ENCODE measurements at regions not wholly inside any gene's neighbourhood (a gene's known extent, or its start where the extent isn't known, plus 50 kb on each side); places are given as distances from the start of the nearest gene placed in this dataset.

DNA sequence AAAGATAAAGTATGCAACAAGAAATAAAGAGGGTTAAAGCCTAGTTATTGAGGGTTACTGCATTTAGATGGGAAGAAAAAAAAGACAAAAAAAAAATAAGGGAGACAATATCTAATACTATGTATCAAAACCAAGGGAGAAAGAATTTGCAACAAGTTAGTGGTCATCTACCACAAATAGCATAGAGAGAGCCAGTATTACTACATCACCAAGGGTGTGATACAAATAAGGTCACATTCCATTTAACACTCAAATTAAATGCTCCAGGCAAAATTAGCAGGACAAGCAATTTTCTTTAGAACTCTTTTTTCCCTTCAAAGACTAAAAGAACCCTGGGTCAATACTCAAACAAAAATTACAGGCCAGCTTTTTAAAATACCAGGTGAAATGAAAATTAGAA is 115.1 kb upstream of the GULP1 start:
- TF ChIP-seq, protein P1, sequence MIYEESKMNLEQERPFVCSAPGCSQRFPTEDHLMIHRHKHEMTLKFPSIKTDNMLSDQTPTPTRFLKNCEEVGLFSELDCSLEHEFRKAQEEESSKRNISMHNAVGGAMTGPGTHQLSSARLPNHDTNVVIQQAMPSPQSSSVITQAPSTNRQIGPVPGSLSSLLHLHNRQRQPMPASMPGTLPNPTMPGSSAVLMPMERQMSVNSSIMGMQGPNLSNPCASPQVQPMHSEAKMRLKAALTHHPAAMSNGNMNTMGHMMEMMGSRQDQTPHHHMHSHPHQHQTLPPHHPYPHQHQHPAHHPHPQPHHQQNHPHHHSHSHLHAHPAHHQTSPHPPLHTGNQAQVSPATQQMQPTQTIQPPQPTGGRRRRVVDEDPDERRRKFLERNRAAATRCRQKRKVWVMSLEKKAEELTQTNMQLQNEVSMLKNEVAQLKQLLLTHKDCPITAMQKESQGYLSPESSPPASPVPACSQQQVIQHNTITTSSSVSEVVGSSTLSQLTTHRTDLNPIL (CRISPR knock-in tag; IDR thresholded peaks at IDR 0.05; ENCODE audit: low read depth): no peak
- no peak for TF ChIP-seq SNAI2 (CRISPR knock-in tag; IDR thresholded peaks at IDR 0.05)
- no peak for TF ChIP-seq BACH2 (CRISPR knock-in tag; IDR thresholded peaks at IDR 0.05; ENCODE audit: borderline replicate concordance)
- TF ChIP-seq TCF4 (CRISPR knock-in tag; IDR thresholded peaks at IDR 0.05; ENCODE audit: borderline replicate concordance): no peak
- TF ChIP-seq, protein P2, sequence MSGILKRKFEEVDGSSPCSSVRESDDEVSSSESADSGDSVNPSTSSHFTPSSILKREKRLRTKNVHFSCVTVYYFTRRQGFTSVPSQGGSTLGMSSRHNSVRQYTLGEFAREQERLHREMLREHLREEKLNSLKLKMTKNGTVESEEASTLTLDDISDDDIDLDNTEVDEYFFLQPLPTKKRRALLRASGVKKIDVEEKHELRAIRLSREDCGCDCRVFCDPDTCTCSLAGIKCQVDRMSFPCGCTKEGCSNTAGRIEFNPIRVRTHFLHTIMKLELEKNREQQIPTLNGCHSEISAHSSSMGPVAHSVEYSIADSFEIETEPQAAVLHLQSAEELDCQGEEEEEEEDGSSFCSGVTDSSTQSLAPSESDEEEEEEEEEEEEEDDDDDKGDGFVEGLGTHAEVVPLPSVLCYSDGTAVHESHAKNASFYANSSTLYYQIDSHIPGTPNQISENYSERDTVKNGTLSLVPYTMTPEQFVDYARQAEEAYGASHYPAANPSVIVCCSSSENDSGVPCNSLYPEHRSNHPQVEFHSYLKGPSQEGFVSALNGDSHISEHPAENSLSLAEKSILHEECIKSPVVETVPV (CRISPR knock-in tag; IDR thresholded peaks at IDR 0.05): no peak
- TF ChIP-seq TOX (CRISPR knock-in tag; IDR thresholded peaks at IDR 0.05; ENCODE audit: borderline replicate concordance): no peak
- TF ChIP-seq GLIS3 (CRISPR knock-in tag; IDR thresholded peaks at IDR 0.05): no peak
- no peak for TF ChIP-seq ZFP3 (CRISPR knock-in tag; IDR thresholded peaks at IDR 0.05)
- TF ChIP-seq ESRRG (CRISPR knock-in tag; IDR thresholded peaks at IDR 0.05): no peak
- no peak for TF ChIP-seq ZNF565 (CRISPR knock-in tag; conservative IDR thresholded peaks at IDR 0.05; ENCODE audit: low read depth)
- no peak for TF ChIP-seq ZNF70 (CRISPR knock-in tag; IDR thresholded peaks at IDR 0.05)
- TF ChIP-seq, protein P3, sequence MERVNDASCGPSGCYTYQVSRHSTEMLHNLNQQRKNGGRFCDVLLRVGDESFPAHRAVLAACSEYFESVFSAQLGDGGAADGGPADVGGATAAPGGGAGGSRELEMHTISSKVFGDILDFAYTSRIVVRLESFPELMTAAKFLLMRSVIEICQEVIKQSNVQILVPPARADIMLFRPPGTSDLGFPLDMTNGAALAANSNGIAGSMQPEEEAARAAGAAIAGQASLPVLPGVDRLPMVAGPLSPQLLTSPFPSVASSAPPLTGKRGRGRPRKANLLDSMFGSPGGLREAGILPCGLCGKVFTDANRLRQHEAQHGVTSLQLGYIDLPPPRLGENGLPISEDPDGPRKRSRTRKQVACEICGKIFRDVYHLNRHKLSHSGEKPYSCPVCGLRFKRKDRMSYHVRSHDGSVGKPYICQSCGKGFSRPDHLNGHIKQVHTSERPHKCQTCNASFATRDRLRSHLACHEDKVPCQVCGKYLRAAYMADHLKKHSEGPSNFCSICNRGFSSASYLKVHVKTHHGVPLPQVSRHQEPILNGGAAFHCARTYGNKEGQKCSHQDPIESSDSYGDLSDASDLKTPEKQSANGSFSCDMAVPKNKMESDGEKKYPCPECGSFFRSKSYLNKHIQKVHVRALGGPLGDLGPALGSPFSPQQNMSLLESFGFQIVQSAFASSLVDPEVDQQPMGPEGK (CRISPR knock-in tag; IDR thresholded peaks at IDR 0.05; ENCODE audit: borderline replicate concordance): no peak
- TF ChIP-seq ZNF8 (CRISPR knock-in tag; IDR thresholded peaks at IDR 0.05): no peak
- ATAC-seq: no peak

DNA sequence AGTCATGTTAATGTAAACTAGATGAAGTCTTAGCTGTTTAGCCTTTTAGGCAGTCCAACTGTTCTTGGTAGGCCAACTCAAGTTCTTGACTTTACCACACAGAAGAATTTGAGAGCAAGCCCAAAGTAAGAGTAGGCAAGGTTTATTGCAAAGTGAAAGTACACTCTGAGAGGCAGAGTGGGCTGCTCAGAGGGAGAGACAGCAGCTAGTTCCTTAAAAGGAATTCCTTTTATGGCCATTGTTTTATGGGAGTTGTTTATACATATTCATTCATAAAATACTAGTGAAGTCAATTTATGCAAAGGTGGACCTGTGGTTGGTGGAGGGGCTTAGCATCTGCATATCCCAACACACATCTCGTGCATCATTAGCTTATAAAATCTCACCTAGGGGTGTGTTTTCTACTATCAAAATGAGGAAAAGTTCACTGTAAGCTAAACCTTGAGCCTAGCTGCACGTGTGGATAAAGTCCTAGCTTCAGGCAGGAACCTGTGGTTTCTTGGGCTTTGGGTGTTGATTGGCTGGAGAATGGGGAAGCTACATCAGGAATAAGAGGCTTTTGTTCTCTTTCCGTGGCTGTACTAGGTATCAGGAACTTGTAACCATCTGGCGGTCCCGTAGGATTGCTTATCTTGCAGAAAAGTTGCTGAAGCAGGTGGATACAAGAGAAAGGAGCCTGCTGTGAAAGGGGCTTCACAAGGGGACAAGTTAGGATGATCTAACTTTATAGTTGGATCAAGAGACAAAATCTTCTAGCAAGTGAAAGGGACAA is 110.4 kb upstream of the GULP1 start:
- TF ChIP-seq, protein P4, sequence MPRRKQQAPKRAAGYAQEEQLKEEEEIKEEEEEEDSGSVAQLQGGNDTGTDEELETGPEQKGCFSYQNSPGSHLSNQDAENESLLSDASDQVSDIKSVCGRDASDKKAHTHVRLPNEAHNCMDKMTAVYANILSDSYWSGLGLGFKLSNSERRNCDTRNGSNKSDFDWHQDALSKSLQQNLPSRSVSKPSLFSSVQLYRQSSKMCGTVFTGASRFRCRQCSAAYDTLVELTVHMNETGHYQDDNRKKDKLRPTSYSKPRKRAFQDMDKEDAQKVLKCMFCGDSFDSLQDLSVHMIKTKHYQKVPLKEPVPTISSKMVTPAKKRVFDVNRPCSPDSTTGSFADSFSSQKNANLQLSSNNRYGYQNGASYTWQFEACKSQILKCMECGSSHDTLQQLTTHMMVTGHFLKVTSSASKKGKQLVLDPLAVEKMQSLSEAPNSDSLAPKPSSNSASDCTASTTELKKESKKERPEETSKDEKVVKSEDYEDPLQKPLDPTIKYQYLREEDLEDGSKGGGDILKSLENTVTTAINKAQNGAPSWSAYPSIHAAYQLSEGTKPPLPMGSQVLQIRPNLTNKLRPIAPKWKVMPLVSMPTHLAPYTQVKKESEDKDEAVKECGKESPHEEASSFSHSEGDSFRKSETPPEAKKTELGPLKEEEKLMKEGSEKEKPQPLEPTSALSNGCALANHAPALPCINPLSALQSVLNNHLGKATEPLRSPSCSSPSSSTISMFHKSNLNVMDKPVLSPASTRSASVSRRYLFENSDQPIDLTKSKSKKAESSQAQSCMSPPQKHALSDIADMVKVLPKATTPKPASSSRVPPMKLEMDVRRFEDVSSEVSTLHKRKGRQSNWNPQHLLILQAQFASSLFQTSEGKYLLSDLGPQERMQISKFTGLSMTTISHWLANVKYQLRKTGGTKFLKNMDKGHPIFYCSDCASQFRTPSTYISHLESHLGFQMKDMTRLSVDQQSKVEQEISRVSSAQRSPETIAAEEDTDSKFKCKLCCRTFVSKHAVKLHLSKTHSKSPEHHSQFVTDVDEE (CRISPR knock-in tag; IDR thresholded peaks at IDR 0.05): no peak
- TF ChIP-seq ZNF70 (CRISPR knock-in tag; IDR thresholded peaks at IDR 0.05) (no peak), ARNTL (CRISPR knock-in tag; IDR thresholded peaks at IDR 0.05; ENCODE audit: borderline replicate concordance, low read depth) (no peak), ZNF8 (CRISPR knock-in tag; IDR thresholded peaks at IDR 0.05) (no peak), ZNF565 (CRISPR knock-in tag; conservative IDR thresholded peaks at IDR 0.05; ENCODE audit: low read depth) (no peak), SNAI2 (CRISPR knock-in tag; IDR thresholded peaks at IDR 0.05) (no peak), CSDC2 (CRISPR knock-in tag; IDR thresholded peaks at IDR 0.05) (no peak), BACH2 (CRISPR knock-in tag; IDR thresholded peaks at IDR 0.05; ENCODE audit: borderline replicate concordance) (no peak), GLIS3 (CRISPR knock-in tag; IDR thresholded peaks at IDR 0.05) (no peak), PPARA (CRISPR knock-in tag; IDR thresholded peaks at IDR 0.05; ENCODE audit: borderline replicate concordance) (no peak), TCF4 (CRISPR knock-in tag; IDR thresholded peaks at IDR 0.05; ENCODE audit: borderline replicate concordance) (no peak), TOX (CRISPR knock-in tag; IDR thresholded peaks at IDR 0.05; ENCODE audit: borderline replicate concordance) (no peak), ZFP3 (CRISPR knock-in tag; IDR thresholded peaks at IDR 0.05) (no peak), ZC3H10 (CRISPR knock-in tag; IDR thresholded peaks at IDR 0.05) (no peak), OSR1 (CRISPR knock-in tag; IDR thresholded peaks at IDR 0.05) (no peak), ISL1 (CRISPR knock-in tag; IDR thresholded peaks at IDR 0.05) (no peak)
- TF ChIP-seq, protein P1 (CRISPR knock-in tag; IDR thresholded peaks at IDR 0.05; ENCODE audit: low read depth): no peak
- TF ChIP-seq, protein P3 (CRISPR knock-in tag; IDR thresholded peaks at IDR 0.05; ENCODE audit: borderline replicate concordance): no peak
- TF ChIP-seq, protein P5, sequence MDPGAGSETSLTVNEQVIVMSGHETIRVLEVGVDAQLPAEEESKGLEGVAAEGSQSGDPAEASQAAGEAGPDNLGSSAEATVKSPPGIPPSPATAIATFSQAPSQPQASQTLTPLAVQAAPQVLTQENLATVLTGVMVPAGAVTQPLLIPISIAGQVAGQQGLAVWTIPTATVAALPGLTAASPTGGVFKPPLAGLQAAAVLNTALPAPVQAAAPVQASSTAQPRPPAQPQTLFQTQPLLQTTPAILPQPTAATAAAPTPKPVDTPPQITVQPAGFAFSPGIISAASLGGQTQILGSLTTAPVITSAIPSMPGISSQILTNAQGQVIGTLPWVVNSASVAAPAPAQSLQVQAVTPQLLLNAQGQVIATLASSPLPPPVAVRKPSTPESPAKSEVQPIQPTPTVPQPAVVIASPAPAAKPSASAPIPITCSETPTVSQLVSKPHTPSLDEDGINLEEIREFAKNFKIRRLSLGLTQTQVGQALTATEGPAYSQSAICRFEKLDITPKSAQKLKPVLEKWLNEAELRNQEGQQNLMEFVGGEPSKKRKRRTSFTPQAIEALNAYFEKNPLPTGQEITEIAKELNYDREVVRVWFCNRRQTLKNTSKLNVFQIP (CRISPR knock-in tag; IDR thresholded peaks at IDR 0.05; ENCODE audit: borderline replicate concordance, low read depth): no peak
- TF ChIP-seq, protein P2 (CRISPR knock-in tag; IDR thresholded peaks at IDR 0.05): no peak
- ATAC-seq: no peak

Measured in SK-N-SH treated with all-trans-retinoic acid at 6 μM for 48 hours (cell line).